ENCODE measurements at regions not wholly inside any gene's neighbourhood (a gene's known extent, or its start where the extent isn't known, plus 50 kb on each side); places are given as distances from the start of the nearest gene placed in this dataset.
"Not testable (repeated sequence)": the region's sequence is repeated elsewhere in the genome, so short reads cannot be mapped to it uniquely, and the experiment has no call there.

- no peak for DNase-seq (ENCODE audit: low spot score)
These were observed 58.6 kb upstream of the SHISA6 start for GRCh38 chr17:11182430-11182829.

GRCh38 chr17:11178581-11178980 is 62.4 kb upstream of the SHISA6 start:
- no peak for DNase-seq (ENCODE audit: low spot score)

- no peak for DNase-seq (ENCODE audit: low spot score)
These were observed 63.7 kb upstream of the SHISA6 start for GRCh38 chr17:11177340-11177739.

GRCh38 chr17:11176549-11176948 is 64.5 kb upstream of the SHISA6 start:
- DNase-seq (ENCODE audit: low spot score) = no peak

- DNase-seq (ENCODE audit: low spot score) = no peak
These were observed 70.1 kb upstream of the SHISA6 start for GRCh38 chr17:11170881-11171280.

- DNase-seq (ENCODE audit: low spot score) = no peak
These were observed 89.1 kb upstream of the SHISA6 start for GRCh38 chr17:11151818-11152425.

- not testable (repeated sequence) for DNase-seq (ENCODE audit: low spot score)
These were observed 90.0 kb upstream of the SHISA6 start for GRCh38 chr17:11150906-11151511.

- peak; percentile 62 for DNase-seq (ENCODE audit: low spot score)
These were observed 96.4 kb upstream of the SHISA6 start for GRCh38 chr17:11144358-11145233.

- no peak for DNase-seq (ENCODE audit: low spot score)
These were observed 98.8 kb upstream of the SHISA6 start for GRCh38 chr17:11142231-11142630.

GRCh38 chr17:11140501-11140900 is 100.5 kb upstream of the SHISA6 start:
- no peak for DNase-seq (ENCODE audit: low spot score)

GRCh38 chr17:11140043-11140442 is 101.0 kb upstream of the SHISA6 start:
- DNase-seq (ENCODE audit: low spot score) = no peak

GRCh38 chr17:11138023-11138422 is 103.0 kb upstream of the SHISA6 start:
- DNase-seq (ENCODE audit: low spot score) = no peak

- no peak for DNase-seq (ENCODE audit: low spot score)
These were observed 105.2 kb upstream of the SHISA6 start for GRCh38 chr17:11135819-11136218.

- DNase-seq (ENCODE audit: low spot score) = no peak
These were observed 110.6 kb upstream of the SHISA6 start for GRCh38 chr17:11130367-11130766.

GRCh38 chr17:11122908-11123307 is 118.1 kb upstream of the SHISA6 start:
- DNase-seq (ENCODE audit: low spot score) = no peak

GRCh38 chr17:11121341-11121985 is 119.5 kb upstream of the SHISA6 start:
- no peak for DNase-seq (ENCODE audit: low spot score)

GRCh38 chr17:11109106-11109505 is 131.9 kb upstream of the SHISA6 start:
- DNase-seq (ENCODE audit: low spot score) = no peak

GRCh38 chr17:11105141-11105540 is 135.9 kb upstream of the SHISA6 start:
- no peak for DNase-seq (ENCODE audit: low spot score)

- DNase-seq (ENCODE audit: low spot score) = no peak
These were observed 143.9 kb upstream of the SHISA6 start for GRCh38 chr17:11097121-11097520.

GRCh38 chr17:11094331-11094730 is 146.7 kb upstream of the SHISA6 start:
- DNase-seq (ENCODE audit: low spot score) = no peak

- DNase-seq (ENCODE audit: low spot score) = no peak
These were observed 154.2 kb upstream of the SHISA6 start for GRCh38 chr17:11086646-11087340.

GRCh38 chr17:11082559-11082958 is 158.5 kb upstream of the SHISA6 start:
- no peak for DNase-seq (ENCODE audit: low spot score)
